HUES48 (cell line): ENCODE measurements at regions not wholly inside any gene's neighbourhood (a gene's known extent, or its start where the extent isn't known, plus 50 kb on each side); places are given as distances from the start of the nearest gene placed in this dataset.
A peak's percentile ranks its signal among the peaks of the same experiment; 100 is the strongest.
"Not testable (repeated sequence)": the region's sequence is repeated elsewhere in the genome, so short reads cannot be mapped to it uniquely, and the experiment has no call there.

ENCODE experiments used
- H3K27ac ChIP-seq: one replicate; pipeline ENCODE4 v1.7.0; 2013; ENCODE audit warnings: low read depth, low read length, inconsistent platforms
- H3K27me3 ChIP-seq: 2 replicates; pipeline ENCODE4 v1.6.1; 2013; ENCODE audit warnings: mild to moderate bottlenecking, low read length; ENCODE audit not compliant: control insufficient read depth, insufficient read depth
- H3K36me3 ChIP-seq: 2 replicates; pipeline ENCODE4 v1.6.1; 2013; ENCODE audit warnings: low read length; ENCODE audit not compliant: control insufficient read depth, insufficient read depth
- H3K4me1 ChIP-seq: 2 replicates; pipeline ENCODE4 v1.6.1; 2013; ENCODE audit warnings: mild to moderate bottlenecking, low read length; ENCODE audit not compliant: control insufficient read depth, insufficient read depth
- H3K4me3 ChIP-seq: 2 replicates; pipeline ENCODE4 v1.5.1; 2013; ENCODE audit warnings: mild to moderate bottlenecking, low read depth, low read length
- H3K9ac ChIP-seq: 2 replicates; pipeline ENCODE4 v1.6.1; 2013; ENCODE audit warnings: mild to moderate bottlenecking, low read depth, low read length, moderate library complexity
- H3K9me3 ChIP-seq: 2 replicates; pipeline ENCODE4 v1.6.1; 2013; ENCODE audit warnings: low read length; ENCODE audit not compliant: control insufficient read depth, insufficient read depth

GRCh38 chr4:30125868-30126267 is 594.3 kb upstream of the PCDH7 start:
- no peak overlapping the region for H3K27ac ChIP-seq
- H3K9me3 ChIP-seq = no peaks in the 10 kb centered on the region
- H3K27me3 ChIP-seq = no peaks in the 10 kb centered on the region
- no peak overlapping the region for H3K9ac ChIP-seq
- H3K4me3 ChIP-seq = no peak overlapping the region
- H3K4me1 ChIP-seq = no peaks in the 10 kb centered on the region
- H3K36me3 ChIP-seq = no peaks in the 10 kb centered on the region

- H3K9me3 ChIP-seq = no peaks in the 10 kb centered on the region
- no peak overlapping the region for H3K4me3 ChIP-seq
- H3K27me3 ChIP-seq = no peaks in the 10 kb centered on the region
- H3K27ac ChIP-seq = no peak overlapping the region
- H3K9ac ChIP-seq = no peak overlapping the region
- H3K4me1 ChIP-seq = no peaks in the 10 kb centered on the region
- H3K36me3 ChIP-seq = no peaks in the 10 kb centered on the region
These were observed 593.8 kb upstream of the PCDH7 start for GRCh38 chr4:30126351-30126750.

DNA sequence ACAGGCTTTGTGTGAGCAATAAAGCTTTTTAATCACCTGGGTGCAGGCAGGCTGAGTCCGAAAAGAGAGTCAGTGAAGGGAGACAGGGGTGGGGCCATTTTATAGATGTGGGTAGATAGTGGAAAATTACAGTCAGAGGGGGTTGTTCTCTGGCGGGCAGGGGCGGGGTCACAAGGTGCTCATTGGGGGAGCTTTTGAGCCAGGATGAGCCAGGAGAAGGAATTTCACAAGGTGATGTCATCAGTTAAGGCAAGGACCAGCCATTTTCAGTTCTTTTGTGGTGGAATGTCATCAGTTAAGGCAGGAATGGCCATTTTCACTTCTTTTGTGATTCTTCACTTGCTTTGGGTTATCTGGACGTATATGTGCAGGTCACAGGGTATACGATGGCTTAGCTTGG is 571.3 kb upstream of the PCDH7 start:
- not testable (repeated sequence) for H3K27me3 ChIP-seq, H3K9me3 ChIP-seq, H3K36me3 ChIP-seq, H3K4me3 ChIP-seq
- peak overlapping the region; percentile 39; the same call in 1 of the 2 replicates for H3K9ac ChIP-seq
- peaks cover 27% of the 10 kb centered on the region for H3K4me1 ChIP-seq
- H3K27ac ChIP-seq = peak overlapping the region; percentile 61

DNA sequence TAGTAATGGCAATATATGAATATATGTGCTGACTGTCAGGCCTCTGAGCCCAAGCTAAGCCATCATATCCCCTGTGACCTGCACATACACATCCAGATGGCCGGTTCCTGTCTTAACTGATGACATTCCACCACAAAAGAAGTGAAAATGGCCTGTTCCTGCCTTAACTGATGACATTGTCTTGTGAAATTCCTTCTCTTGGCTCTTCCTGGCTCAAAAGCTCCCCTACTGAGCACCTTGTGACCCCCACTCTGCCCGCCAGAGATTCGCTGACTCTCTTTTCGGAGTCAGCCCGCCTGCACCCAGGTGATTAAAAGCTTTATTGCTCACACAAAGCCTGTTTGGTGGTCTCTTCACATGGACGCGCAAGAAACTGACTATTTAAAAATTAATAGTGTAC is 570.6 kb upstream of the PCDH7 start:
- H3K4me1 ChIP-seq = peaks cover 24% of the 10 kb centered on the region
- peak overlapping the region; percentile 61 for H3K27ac ChIP-seq
- not testable (repeated sequence) for H3K4me3 ChIP-seq, H3K9me3 ChIP-seq, H3K36me3 ChIP-seq, H3K27me3 ChIP-seq
- peak overlapping the region; percentile 70; the same call in 1 of the 2 replicates for H3K9ac ChIP-seq

GRCh38 chr4:30153427-30153826 is 566.7 kb upstream of the PCDH7 start:
- Histone ChIP-seq H3K27me3 (no peaks in the 10 kb centered on the region), H3K9me3 (no peaks in the 10 kb centered on the region; the same call in 1 of the 2 replicates), H3K4me1 (peaks cover 20% of the 10 kb centered on the region), H3K9ac (no peak overlapping the region), H3K4me3 (no peak overlapping the region), H3K27ac (no peak overlapping the region), H3K36me3 (no peaks in the 10 kb centered on the region)

DNA sequence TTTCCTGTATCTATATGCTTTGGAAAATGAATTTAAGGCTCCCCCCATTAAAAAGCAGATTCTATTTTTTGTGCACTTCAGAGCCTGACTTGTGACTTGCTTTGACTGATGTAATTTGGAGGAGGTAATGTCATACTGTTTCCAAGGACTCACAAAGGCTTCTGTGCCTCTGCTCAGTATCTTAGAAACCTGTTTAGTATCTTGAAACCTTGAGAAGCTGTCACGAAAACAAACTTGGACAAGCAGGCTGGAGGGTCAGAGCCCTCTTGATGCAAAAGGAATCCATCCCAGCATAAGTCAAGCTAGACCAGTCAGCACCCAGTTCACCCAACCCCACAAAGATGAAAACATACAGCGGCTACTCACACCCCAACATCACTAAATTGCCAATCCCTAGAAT is 560.0 kb upstream of the PCDH7 start:
- Histone ChIP-seq H3K9ac (no peak overlapping the region), H3K27me3 (no peaks in the 10 kb centered on the region), H3K9me3 (no peaks in the 10 kb centered on the region), H3K4me1 (no peaks in the 10 kb centered on the region), H3K4me3 (no peak overlapping the region), H3K27ac (no peak overlapping the region), H3K36me3 (no peaks in the 10 kb centered on the region)

DNA sequence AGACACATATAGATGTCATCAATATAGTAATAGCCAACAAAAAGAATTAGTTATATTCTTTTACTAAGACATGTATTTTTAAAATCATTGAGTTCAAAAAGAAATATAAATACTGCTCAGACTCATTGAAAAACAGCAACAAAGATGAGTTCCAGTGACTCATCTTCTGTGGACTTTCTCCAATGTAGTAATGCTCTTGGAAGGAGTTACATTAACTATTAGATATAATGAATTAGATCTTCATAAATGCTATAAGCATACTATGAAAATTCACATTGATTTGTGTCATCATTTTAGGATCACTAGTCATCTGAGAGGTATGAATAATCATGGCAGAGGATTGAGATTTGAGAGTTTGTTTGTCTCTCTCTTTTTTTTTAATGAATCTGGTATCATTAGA is 547.8 kb upstream of the PCDH7 start:
- no peaks in the 10 kb centered on the region for H3K4me1 ChIP-seq
- H3K4me3 ChIP-seq = no peak overlapping the region
- H3K9me3 ChIP-seq = no peaks in the 10 kb centered on the region
- no peaks in the 10 kb centered on the region for H3K36me3 ChIP-seq
- no peak overlapping the region for H3K9ac ChIP-seq
- no peak overlapping the region for H3K27ac ChIP-seq
- no peaks in the 10 kb centered on the region for H3K27me3 ChIP-seq

DNA sequence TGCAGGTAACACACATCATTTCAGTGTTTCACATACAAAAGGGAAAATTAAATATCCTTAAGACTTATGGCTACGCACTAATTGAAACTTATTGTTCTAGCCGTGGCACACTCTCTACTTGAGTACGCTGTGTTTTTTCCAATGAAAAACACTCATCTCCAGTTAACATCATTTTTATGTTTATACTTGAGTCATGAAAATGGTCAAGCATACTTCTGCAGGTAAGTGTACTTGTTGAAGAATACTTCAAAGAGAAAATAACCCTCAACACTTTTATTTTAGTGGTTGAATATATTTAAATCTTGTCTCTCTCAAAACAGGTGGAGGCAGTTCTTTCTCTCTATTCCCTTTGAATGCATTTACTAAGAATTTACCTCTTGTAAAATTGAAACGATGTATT is 538.7 kb upstream of the PCDH7 start:
- no peaks in the 10 kb centered on the region for H3K27me3 ChIP-seq
- H3K27ac ChIP-seq = no peak overlapping the region
- no peak overlapping the region for H3K9ac ChIP-seq
- H3K4me1 ChIP-seq = no peaks in the 10 kb centered on the region
- H3K9me3 ChIP-seq = no peaks in the 10 kb centered on the region
- H3K36me3 ChIP-seq = no peaks in the 10 kb centered on the region
- no peak overlapping the region for H3K4me3 ChIP-seq

GRCh38 chr4:30181918-30182317 is 538.3 kb upstream of the PCDH7 start:
- Histone ChIP-seq H3K27ac (no peak overlapping the region), H3K9me3 (no peaks in the 10 kb centered on the region), H3K9ac (no peak overlapping the region), H3K27me3 (no peaks in the 10 kb centered on the region), H3K4me1 (no peaks in the 10 kb centered on the region), H3K4me3 (no peak overlapping the region), H3K36me3 (no peaks in the 10 kb centered on the region)

- H3K27ac ChIP-seq = no peak overlapping the region
- no peaks in the 10 kb centered on the region for H3K4me1 ChIP-seq
- H3K36me3 ChIP-seq = no peaks in the 10 kb centered on the region
- no peaks in the 10 kb centered on the region for H3K9me3 ChIP-seq
- H3K27me3 ChIP-seq = no peaks in the 10 kb centered on the region
- no peak overlapping the region for H3K9ac ChIP-seq
- no peak overlapping the region for H3K4me3 ChIP-seq
These were observed 537.4 kb upstream of the PCDH7 start for GRCh38 chr4:30182786-30183185.

- Histone ChIP-seq H3K27me3 (no peaks in the 10 kb centered on the region), H3K9ac (no peak overlapping the region), H3K9me3 (no peaks in the 10 kb centered on the region), H3K27ac (no peak overlapping the region), H3K36me3 (no peaks in the 10 kb centered on the region), H3K4me3 (no peak overlapping the region), H3K4me1 (no peaks in the 10 kb centered on the region)
These were observed 528.3 kb upstream of the PCDH7 start for GRCh38 chr4:30191902-30192301.

DNA sequence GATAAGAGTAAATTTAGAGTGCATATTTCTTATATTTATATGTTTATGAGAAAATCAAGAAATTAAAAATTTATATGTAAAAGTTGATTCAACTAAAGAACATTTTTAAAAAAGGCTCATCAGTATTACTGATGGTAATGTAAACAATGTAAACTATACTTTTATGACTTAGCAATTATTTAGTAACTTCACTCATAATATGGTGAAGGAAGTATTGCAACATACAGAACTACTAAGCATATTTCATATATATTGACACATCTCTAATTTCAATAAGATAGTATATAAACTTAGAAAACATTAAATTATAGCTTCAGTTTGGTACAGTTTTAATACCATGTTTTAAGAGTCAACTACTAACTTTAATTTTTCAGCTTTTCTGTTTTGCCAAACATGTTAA is 512.8 kb upstream of the PCDH7 start:
- no peak overlapping the region for H3K4me3 ChIP-seq
- no peaks in the 10 kb centered on the region for H3K27me3 ChIP-seq
- H3K9ac ChIP-seq = no peak overlapping the region
- no peak overlapping the region for H3K27ac ChIP-seq
- H3K9me3 ChIP-seq = peaks cover 5% of the 10 kb centered on the region
- H3K36me3 ChIP-seq = no peaks in the 10 kb centered on the region
- no peaks in the 10 kb centered on the region for H3K4me1 ChIP-seq
